HG03139 (cell line): ENCODE measurements at regions not wholly inside any gene's neighbourhood (a gene's known extent, or its start where the extent isn't known, plus 50 kb on each side); places are given as distances from the start of the nearest gene placed in this dataset.
"Not testable (repeated sequence)": the region's sequence is repeated elsewhere in the genome, so short reads cannot be mapped to it uniquely, and the experiment has no call there.

ENCODE experiments used
- ATAC-seq: cut with Tn5 transposase; IDR thresholded peaks from one replicate; pipeline ENCODE4 v1.9.1; 2021; ENCODE audit not compliant: unreplicated experiment

GRCh38 chr4:164536814-164537213 lies 217.1 kb upstream of the SMIM31 start:
- no peak for ATAC-seq

- ATAC-seq: no peak
These were observed 215.8 kb upstream of the SMIM31 start for GRCh38 chr4:164538097-164538496.

GRCh38 chr4:164540987-164541386 lies 212.9 kb upstream of the SMIM31 start:
- no peak for ATAC-seq

GRCh38 chr4:164542431-164542830 lies 211.5 kb upstream of the SMIM31 start:
- ATAC-seq: no peak

GRCh38 chr4:164550989-164551712 lies 202.8 kb upstream of the SMIM31 start:
- ATAC-seq: no peak

GRCh38 chr4:164551713-164552040 lies 202.3 kb upstream of the SMIM31 start:
- ATAC-seq: no peak

GRCh38 chr4:164571593-164572390 lies 182.1 kb upstream of the SMIM31 start:
- ATAC-seq: no peak

- no peak for ATAC-seq
These were observed 181.1 kb upstream of the SMIM31 start for GRCh38 chr4:164572877-164573279.

- no peak for ATAC-seq
These were observed 178.1 kb upstream of the SMIM31 start for GRCh38 chr4:164575861-164576260.

- ATAC-seq: no peak
These were observed 174.5 kb upstream of the SMIM31 start for GRCh38 chr4:164579270-164579942.

- no peak for ATAC-seq
These were observed 162.3 kb upstream of the SMIM31 start for GRCh38 chr4:164591666-164592065.

GRCh38 chr4:164595751-164596150 lies 158.2 kb upstream of the SMIM31 start:
- no peak for ATAC-seq

GRCh38 chr4:164596318-164596878 lies 157.5 kb upstream of the SMIM31 start:
- ATAC-seq: no peak

GRCh38 chr4:164596927-164597326 lies 157.0 kb upstream of the SMIM31 start:
- ATAC-seq: no peak

- ATAC-seq: no peak
These were observed 152.3 kb upstream of the SMIM31 start for GRCh38 chr4:164601653-164602052.

GRCh38 chr4:164605791-164606190 lies 148.1 kb upstream of the SMIM31 start:
- not testable (repeated sequence) for ATAC-seq

- ATAC-seq: peak; percentile 96
These were observed 147.5 kb upstream of the SMIM31 start for GRCh38 chr4:164606478-164606877.

GRCh38 chr4:164613256-164613655 lies 140.7 kb upstream of the SMIM31 start:
- no peak for ATAC-seq

GRCh38 chr4:164613792-164614191 lies 140.1 kb upstream of the SMIM31 start:
- no peak for ATAC-seq

GRCh38 chr4:164614329-164614728 lies 139.6 kb upstream of the SMIM31 start:
- no peak for ATAC-seq

- no peak for ATAC-seq
These were observed 138.9 kb upstream of the SMIM31 start for GRCh38 chr4:164614999-164615398.

- ATAC-seq: no peak
These were observed 138.0 kb upstream of the SMIM31 start for GRCh38 chr4:164615964-164616363.
